IMR-90 (cell line): ENCODE measurements at regions not wholly inside any gene's neighbourhood (a gene's known extent, or its start where the extent isn't known, plus 50 kb on each side); places are given as distances from the start of the nearest gene placed in this dataset.

ENCODE experiments used
- ATAC-seq: fragments of 200-7000 bp; cut with Tn5 transposase; 2 replicates; pipeline ENCODE4 v1.9.1; 2020; ENCODE audit warnings: low read depth, mild to moderate bottlenecking, moderate library complexity
- BruUV-seq: library from RNA; stranded (reverse); fragments of 400-500 nt; replicated peaks from 2 replicates; lab custom pipeline; 2021; lab: Mats Ljungman, UMichigan
- CTCF ChIA-PET: fragments of 300-600 bp; formaldehyde crosslinking; extraction: SDS; loops from one replicate; lab custom pipeline; 2021; ENCODE audit warnings: antibody characterized with exemption; lab: Yijun Ruan, JAX
- POLR2A ChIA-PET: fragments of 300-600 bp; sonication (Branson Sonifier 250); formaldehyde crosslinking; loops from one replicate; lab custom pipeline; 2022; ENCODE audit warnings: antibody characterized with exemption; ENCODE audit not compliant: unreplicated experiment; lab: Charles Lee
- DNase-seq: peaks from one replicate; pipeline ENCODE4 v3.0.0; 2013
- H2AFZ ChIP-seq: replicated peaks from 2 replicates; pipeline ENCODE3; 2013; ENCODE audit warnings: low read length, mild to moderate bottlenecking; ENCODE audit not compliant: poor library complexity
- H2AK5ac ChIP-seq: 2 replicates; pipeline ENCODE4 v1.6.1; 2013; ENCODE audit warnings: low read depth, low read length, inconsistent platforms
- H2AK9ac ChIP-seq: replicated peaks from 2 replicates; pipeline ENCODE3; 2013; ENCODE audit warnings: mild to moderate bottlenecking, low read depth, low read length, moderate library complexity; ENCODE audit not compliant: poor library complexity
- H2BK120ac ChIP-seq: 2 replicates; pipeline ENCODE4 v1.6.1; 2013; ENCODE audit warnings: low read depth, low read length, inconsistent platforms
- H2BK15ac ChIP-seq: 3 replicates; pipeline ENCODE4 v1.6.1; 2013; ENCODE audit warnings: low read depth, low read length, inconsistent platforms
- H2BK20ac ChIP-seq: 2 replicates; pipeline ENCODE4 v1.6.1; 2013; ENCODE audit warnings: low read depth, mild to moderate bottlenecking, inconsistent platforms, low read length, moderate library complexity
- H2BK5ac ChIP-seq: 2 replicates; pipeline ENCODE4 v1.6.1; 2013; ENCODE audit warnings: mild to moderate bottlenecking, low read depth, low read length, inconsistent platforms; ENCODE audit not compliant: poor library complexity, severe bottlenecking
- H3K14ac ChIP-seq: replicated peaks from 2 replicates; pipeline ENCODE4 v1.6.1; 2013; ENCODE audit warnings: low read depth, low read length, inconsistent platforms
- H3K18ac ChIP-seq: 2 replicates; pipeline ENCODE4 v1.6.1; 2013; ENCODE audit warnings: low read depth, low read length, control low read depth
- H3K23ac ChIP-seq: 2 replicates; pipeline ENCODE4 v1.6.1; 2013; ENCODE audit warnings: low read depth, low read length, inconsistent platforms
- H3K27ac ChIP-seq: 2 replicates; pipeline ENCODE4 v1.5.1; 2013; ENCODE audit warnings: mild to moderate bottlenecking, control low read depth, low read length; ENCODE audit not compliant: insufficient read depth
- H3K27me3 ChIP-seq: 2 replicates; pipeline ENCODE4 v1.6.1; 2013; ENCODE audit warnings: low read length; ENCODE audit not compliant: control insufficient read depth, insufficient read depth
- H3K36me3 ChIP-seq: 2 replicates; pipeline ENCODE4 v1.6.1; 2013; ENCODE audit warnings: low read length, mixed read lengths; ENCODE audit not compliant: control insufficient read depth, insufficient read depth
- H3K4ac ChIP-seq: 2 replicates; pipeline ENCODE4 v1.6.1; 2013; ENCODE audit warnings: low read depth, low read length, inconsistent platforms
- H3K4me1 ChIP-seq: 2 replicates; pipeline ENCODE4 v1.6.1; 2013; ENCODE audit warnings: low read length, mixed read lengths; ENCODE audit not compliant: control insufficient read depth, insufficient read depth
- H3K4me2 ChIP-seq: 2 replicates; pipeline ENCODE4 v1.6.1; 2013; ENCODE audit warnings: low read depth, mild to moderate bottlenecking, control low read depth, low read length, moderate library complexity
- H3K4me3 ChIP-seq: 2 replicates; pipeline ENCODE4 v1.5.1; 2013; ENCODE audit warnings: low read depth, mild to moderate bottlenecking, control low read depth, low read length, moderate library complexity; ENCODE audit not compliant: insufficient read depth
- H3K56ac ChIP-seq: 2 replicates; pipeline ENCODE4 v1.6.1; 2013; ENCODE audit warnings: low read length, inconsistent platforms; ENCODE audit not compliant: insufficient read depth; ENCODE audit errors: extremely low read depth
- H3K79me1 ChIP-seq, 2 experiments: 2 replicates each; pipeline ENCODE4 v1.6.1; 2013; ENCODE audit warnings: low read length in 2 of 2, inconsistent platforms in 1 of 2, low read depth in 1 of 2
- H3K9ac ChIP-seq: 2 replicates; pipeline ENCODE4 v1.6.1; 2013; ENCODE audit warnings: low read depth, low read length, control low read depth
- H3K9me1 ChIP-seq: 2 replicates; pipeline ENCODE4 v1.6.1; 2013; ENCODE audit warnings: low read length, inconsistent platforms; ENCODE audit not compliant: insufficient read depth
- H3K9me3 ChIP-seq: 2 replicates; pipeline ENCODE4 v1.6.1; 2013; ENCODE audit warnings: low read length; ENCODE audit not compliant: control insufficient read depth, insufficient read depth
- H4K20me1 ChIP-seq: 2 replicates; pipeline ENCODE4 v1.6.1; 2013; ENCODE audit warnings: low read length, inconsistent platforms; ENCODE audit not compliant: insufficient read depth
- H4K5ac ChIP-seq: 2 replicates; pipeline ENCODE4 v1.6.1; 2013; ENCODE audit warnings: mild to moderate bottlenecking, low read depth, low read length, control low read depth
- H4K8ac ChIP-seq, 2 experiments: 2 replicates each; pipeline ENCODE4 v1.6.1; 2013; ENCODE audit warnings: low read depth in 2 of 2, low read length in 2 of 2, control low read depth in 1 of 2, inconsistent platforms in 1 of 2
- H4K91ac ChIP-seq: 2 replicates; pipeline ENCODE4 v1.6.1; 2013; ENCODE audit warnings: low read depth, low read length, inconsistent platforms; ENCODE audit not compliant: insufficient read depth
- MAFK ChIP-seq: IDR thresholded peaks from 2 replicates; pipeline ENCODE4 v1.6.1; 2012; ENCODE audit warnings: low read depth, low read length, improper control_type of control experiment
- RAD21 ChIP-seq: IDR thresholded peaks from 2 replicates; pipeline ENCODE4 v1.6.1; 2012; ENCODE audit warnings: low read length, improper control_type of control experiment
- WGBS, 2 experiments: methylation state at CpG; one replicate each; pipeline versions ENCODE4 v1.1.5 to v1.1.7; 2013; ENCODE audit warnings: missing lambda C conversion rate in 2 of 2; ENCODE audit not compliant: insufficient read length in 1 of 2; ENCODE audit errors: extremely low coverage in 2 of 2; 5-methylcytosine and 5-hydroxymethylcytosine counted together
- dilution Hi-C: fragments of 300-500 bp; cut with HindIII; formaldehyde crosslinking; loops from one replicate; pipeline ENCODE4 v1.14.3; 2018; ENCODE audit warnings: low sequenced_read_pairs; ENCODE audit not compliant: unreplicated experiment
- in situ Hi-C: fragments of 300-500 bp; cut with MboI; formaldehyde crosslinking; loops from 3 replicates; pipeline ENCODE4 v1.14.3; 2019; ENCODE audit warnings: low sequenced_read_pairs, inconsistent platforms, mixed read lengths
- intact Hi-C: fragments of 100-400 bp; cut with micrococcal nuclease; formaldehyde crosslinking; loops from 2 replicates; pipeline ENCODE4 v1.10.0; 2022

DNA sequence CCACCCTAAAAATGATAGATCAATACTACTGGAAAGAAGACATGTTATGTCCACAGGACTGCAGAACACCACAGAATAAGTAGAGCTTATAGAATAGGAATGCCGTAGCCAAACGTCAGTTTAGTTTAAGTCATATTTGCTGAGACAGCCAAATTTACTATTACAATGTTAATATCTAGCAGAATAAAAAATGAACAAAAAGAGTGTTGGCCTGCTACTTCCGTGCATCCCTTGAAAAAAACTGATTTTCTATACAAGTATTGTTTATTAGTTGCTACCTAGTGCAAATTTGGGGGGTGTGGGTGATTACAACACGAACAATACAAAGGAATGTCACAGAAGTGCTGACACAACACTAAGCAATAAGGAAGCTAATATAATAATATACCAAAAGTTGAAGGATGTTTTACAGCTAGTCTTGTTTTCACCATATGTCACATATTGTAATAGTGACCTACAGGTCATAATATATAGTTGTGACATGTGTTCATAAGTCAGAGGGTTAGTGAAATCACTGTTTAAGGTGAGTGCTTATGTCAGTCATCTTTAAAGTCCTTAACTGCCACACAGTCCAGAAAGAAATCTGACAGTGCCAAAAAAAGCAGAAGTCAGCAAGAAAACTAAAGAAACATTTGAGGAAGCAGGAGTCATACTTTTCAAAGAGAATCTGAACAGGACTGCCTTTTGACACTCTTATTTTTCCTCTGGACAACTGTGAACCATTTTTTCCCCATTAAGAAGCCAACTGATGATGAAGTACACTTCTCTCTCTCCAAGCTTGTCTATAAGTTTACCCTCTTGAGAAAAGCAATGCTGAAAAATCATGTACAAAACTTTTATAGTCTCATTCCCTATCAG lies 376.4 kb downstream of the ZEB2 start:
- Histone ChIP-seq H2AK9ac (no peak overlapping the region), H3K9me3 (no peaks in the 10 kb centered on the region), H3K14ac (0 out of 2 replicates have a peak overlapping the region, but pooled peaks have one; percentile 3), H2BK15ac (no peak overlapping the region), H3K4me1 (peaks cover 2% of the 10 kb centered on the region; the same call in 1 of the 2 replicates), H4K91ac (no peak overlapping the region), H4K20me1 (no peaks in the 10 kb centered on the region), H3K9ac (no peak overlapping the region), H3K56ac (no peak overlapping the region), H3K36me3 (no peaks in the 10 kb centered on the region), H3K79me1 (no peaks in the 10 kb centered on the region), H3K27ac (no peak overlapping the region), H2BK120ac (no peak overlapping the region), H2AFZ (no peak overlapping the region), H3K9me1 (no peaks in the 10 kb centered on the region; the same call in 1 of the 2 replicates), H3K4ac (no peak overlapping the region), H4K8ac (no peak overlapping the region), H3K4me2 (no peak overlapping the region), H3K4me3 (no peak overlapping the region), H3K23ac (no peak overlapping the region), H2BK5ac (no peak overlapping the region), H3K18ac (no peak overlapping the region; the same call in 1 of the 2 replicates), H3K27me3 (no peaks in the 10 kb centered on the region), H2BK20ac (no peak overlapping the region), H4K5ac (no peak overlapping the region), H2AK5ac (no peak overlapping the region)
- CTCF ChIA-PET, result no interaction called here
- BruUV-seq, result no TSS peak
- ATAC-seq, result no peak
- dilution Hi-C loops (no loop called here), in situ Hi-C loops (no loop called here), intact Hi-C loops (no loop called here)
- no CpG with 5 or more reads among the region's 4 CpGs for WGBS, 2 experiments
- POLR2A ChIA-PET, result no interaction called here
- DNase-seq, result no peak
- TF ChIP-seq RAD21 (no peak), MAFK (peak; percentile 73)
